A673 (cell line): ENCODE measurements at regions not wholly inside any gene's neighbourhood (a gene's known extent, or its start where the extent isn't known, plus 50 kb on each side); places are given as distances from the start of the nearest gene placed in this dataset.

Source experiments
- CTCF ChIP-seq: fragments of 300-800, 200-600 bp; sonication (generic); conservative IDR thresholded peaks from 2 replicates; pipeline ENCODE4 v1.5.1; 2017; ENCODE audit warnings: low read depth, mild to moderate bottlenecking, antibody characterized with exemption, low read length, moderate library complexity, mixed read lengths
- EZH2 ChIP-seq: fragments of 200-600 bp; sonication (generic); IDR thresholded peaks from 2 replicates; pipeline ENCODE4 v1.6.1; 2017; ENCODE audit warnings: borderline replicate concordance, low read depth, mild to moderate bottlenecking, mixed read lengths, antibody characterized with exemption, low read length; ENCODE audit not compliant: poor library complexity, severe bottlenecking

- TF ChIP-seq CTCF (no peak), EZH2 (no peak)
Measured at GRCh38 chr2:60100034-60100433, 453.4 kb downstream of the BCL11A start.
